ENCODE measurements at regions not wholly inside any gene's neighbourhood (a gene's known extent, or its start where the extent isn't known, plus 50 kb on each side); places are given as distances from the start of the nearest gene placed in this dataset.
"Not testable (repeated sequence)": the region's sequence is repeated elsewhere in the genome, so short reads cannot be mapped to it uniquely, and the experiment has no call there.

DNA sequence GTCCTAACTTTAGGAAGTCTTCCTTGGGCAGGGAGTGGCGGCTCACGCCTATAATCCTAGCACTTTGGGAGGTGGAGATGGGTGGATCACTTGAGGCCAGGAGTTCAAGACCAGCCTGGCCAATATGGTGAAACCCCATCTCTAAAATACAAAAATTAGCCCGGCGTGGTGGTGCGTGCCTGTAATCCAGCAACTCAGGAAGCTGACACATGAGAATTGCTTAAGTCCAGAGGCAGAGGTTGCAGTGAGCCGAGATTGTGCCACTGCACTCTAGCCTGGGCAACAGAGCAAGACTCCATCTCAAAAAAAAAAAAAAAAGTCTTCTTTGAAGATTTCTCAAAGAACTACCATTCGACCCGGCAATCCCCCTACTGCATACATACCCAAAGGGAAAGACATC lies 50.0 kb upstream of the GPCPD1 start:
- TF ChIP-seq, protein P1, sequence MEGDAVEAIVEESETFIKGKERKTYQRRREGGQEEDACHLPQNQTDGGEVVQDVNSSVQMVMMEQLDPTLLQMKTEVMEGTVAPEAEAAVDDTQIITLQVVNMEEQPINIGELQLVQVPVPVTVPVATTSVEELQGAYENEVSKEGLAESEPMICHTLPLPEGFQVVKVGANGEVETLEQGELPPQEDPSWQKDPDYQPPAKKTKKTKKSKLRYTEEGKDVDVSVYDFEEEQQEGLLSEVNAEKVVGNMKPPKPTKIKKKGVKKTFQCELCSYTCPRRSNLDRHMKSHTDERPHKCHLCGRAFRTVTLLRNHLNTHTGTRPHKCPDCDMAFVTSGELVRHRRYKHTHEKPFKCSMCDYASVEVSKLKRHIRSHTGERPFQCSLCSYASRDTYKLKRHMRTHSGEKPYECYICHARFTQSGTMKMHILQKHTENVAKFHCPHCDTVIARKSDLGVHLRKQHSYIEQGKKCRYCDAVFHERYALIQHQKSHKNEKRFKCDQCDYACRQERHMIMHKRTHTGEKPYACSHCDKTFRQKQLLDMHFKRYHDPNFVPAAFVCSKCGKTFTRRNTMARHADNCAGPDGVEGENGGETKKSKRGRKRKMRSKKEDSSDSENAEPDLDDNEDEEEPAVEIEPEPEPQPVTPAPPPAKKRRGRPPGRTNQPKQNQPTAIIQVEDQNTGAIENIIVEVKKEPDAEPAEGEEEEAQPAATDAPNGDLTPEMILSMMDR (conservative IDR thresholded peaks at IDR 0.05) = not testable (repeated sequence)
- TF ChIP-seq ZFX (IDR thresholded peaks at IDR 0.05) = not testable (repeated sequence)
